HG03066 (cell line): ENCODE measurements at regions not wholly inside any gene's neighbourhood (a gene's known extent, or its start where the extent isn't known, plus 50 kb on each side); places are given as distances from the start of the nearest gene placed in this dataset.
"Not testable (repeated sequence)": the region's sequence is repeated elsewhere in the genome, so short reads cannot be mapped to it uniquely, and the experiment has no call there.

Source experiments
- ATAC-seq: cut with Tn5 transposase; IDR thresholded peaks from one replicate; pipeline ENCODE4 v1.9.1; 2021; ENCODE audit warnings: low read depth; ENCODE audit not compliant: unreplicated experiment

GRCh38 chr4:78691334-78691754, 84.8 kb upstream of the BMP2K start:
- ATAC-seq, result no peak

- ATAC-seq, result no peak
These were observed 84.0 kb upstream of the BMP2K start for GRCh38 chr4:78691971-78692821.

GRCh38 chr4:78692822-78693170, 83.4 kb upstream of the BMP2K start:
- ATAC-seq, result no peak

- no peak for ATAC-seq
These were observed 82.2 kb upstream of the BMP2K start for GRCh38 chr4:78693777-78694456.

GRCh38 chr4:78694457-78694787, 81.7 kb upstream of the BMP2K start:
- no peak for ATAC-seq

- ATAC-seq, result no peak
These were observed 80.2 kb upstream of the BMP2K start for GRCh38 chr4:78695910-78696309.

GRCh38 chr4:78703079-78703478, 73.1 kb upstream of the BMP2K start:
- ATAC-seq, result no peak

- ATAC-seq, result no peak
These were observed 71.8 kb upstream of the BMP2K start for GRCh38 chr4:78704317-78704716.

- ATAC-seq, result no peak
These were observed 71.0 kb upstream of the BMP2K start for GRCh38 chr4:78704981-78705683.

- ATAC-seq, result no peak
These were observed 69.8 kb upstream of the BMP2K start for GRCh38 chr4:78706302-78706701.

GRCh38 chr4:78707268-78707667, 68.9 kb upstream of the BMP2K start:
- peak; percentile 54 for ATAC-seq

- peak; percentile 43 for ATAC-seq
These were observed 68.4 kb upstream of the BMP2K start for GRCh38 chr4:78707793-78708192.

GRCh38 chr4:78710536-78710935, 65.6 kb upstream of the BMP2K start:
- ATAC-seq, result no peak

GRCh38 chr4:78711676-78712075, 64.5 kb upstream of the BMP2K start:
- ATAC-seq, result no peak

GRCh38 chr4:78714598-78714997, 61.6 kb upstream of the BMP2K start:
- ATAC-seq, result not testable (repeated sequence)

- not testable (repeated sequence) for ATAC-seq
These were observed 60.8 kb upstream of the BMP2K start for GRCh38 chr4:78715372-78715771.

- not testable (repeated sequence) for ATAC-seq
These were observed 58.4 kb upstream of the BMP2K start for GRCh38 chr4:78717712-78718111.

GRCh38 chr4:78720204-78720603, 55.9 kb upstream of the BMP2K start:
- no peak for ATAC-seq

GRCh38 chr4:78720994-78721677, 55.0 kb upstream of the BMP2K start:
- ATAC-seq, result peak; percentile 91

GRCh38 chr4:78721747-78722146, 54.4 kb upstream of the BMP2K start:
- no peak for ATAC-seq

- no peak for ATAC-seq
These were observed 53.8 kb upstream of the BMP2K start for GRCh38 chr4:78722320-78722719.
